Fibroblast of lung (primary cell): ENCODE measurements at regions not wholly inside any gene's neighbourhood (a gene's known extent, or its start where the extent isn't known, plus 50 kb on each side); places are given as distances from the start of the nearest gene placed in this dataset.

Experiments used
- DNase-seq, 2 donors: peaks; one replicate each; pipeline versions ENCODE4 v3.0.0 to v3.0.0-alpha.2; 2010; ENCODE audit warnings: low read depth in 2 of 2
- H2AFZ ChIP-seq: 2 replicates; pipeline ENCODE4 v1.5.1; 2012; ENCODE audit warnings: low read length, control low read depth, inconsistent platforms
- H3K27ac ChIP-seq: 2 replicates; pipeline ENCODE4 v1.5.1; 2011; ENCODE audit warnings: low read length, control low read depth; ENCODE audit not compliant: insufficient read depth
- H3K27me3 ChIP-seq: 2 replicates; pipeline ENCODE4 v1.5.1; 2011; ENCODE audit warnings: mild to moderate bottlenecking, low read length; ENCODE audit not compliant: control insufficient read depth, insufficient read depth
- H3K36me3 ChIP-seq: 2 replicates; pipeline ENCODE4 v1.5.1; 2011; ENCODE audit warnings: low read length; ENCODE audit not compliant: control insufficient read depth, insufficient read depth
- H3K4me1 ChIP-seq: 2 replicates; pipeline ENCODE4 v1.5.1; 2011; ENCODE audit warnings: low read length; ENCODE audit not compliant: control insufficient read depth, insufficient read depth; ENCODE audit errors: extremely low read depth
- H3K4me2 ChIP-seq: 2 replicates; pipeline ENCODE4 v1.5.1; 2011; ENCODE audit warnings: low read length, control low read depth; ENCODE audit not compliant: insufficient read depth; ENCODE audit errors: extremely low read depth
- H3K4me3 ChIP-seq, 4 experiments: fragments of 200-600 bp in 1 of 4; sonication (generic) in 1 of 4; replicated peaks in 1 of 4; 2 replicates each; pipeline ENCODE4 v1.5.1; 2011 to 2016; ENCODE audit warnings: low read length in 4 of 4, low read depth in 3 of 4, mild to moderate bottlenecking in 3 of 4, control low read depth in 2 of 4, inconsistent platforms in 1 of 4, mixed read lengths in 1 of 4; ENCODE audit not compliant: insufficient read depth in 1 of 4; ENCODE audit errors: control extremely low read depth in 1 of 4
- H3K79me2 ChIP-seq: 2 replicates; pipeline ENCODE4 v1.5.1; 2012; ENCODE audit warnings: mild to moderate bottlenecking, low read length, inconsistent platforms; ENCODE audit not compliant: control insufficient read depth, insufficient read depth
- H3K9ac ChIP-seq: 2 replicates; pipeline ENCODE4 v1.5.1; 2011; ENCODE audit warnings: mild to moderate bottlenecking, low read length, control low read depth; ENCODE audit not compliant: insufficient read depth
- H3K9me3 ChIP-seq: 2 replicates; pipeline ENCODE4 v1.5.1; 2012; ENCODE audit warnings: low read depth, low read length; ENCODE audit not compliant: control insufficient read depth, insufficient read depth
- H4K20me1 ChIP-seq: 2 replicates; pipeline ENCODE4 v1.5.1; 2011; ENCODE audit warnings: low read length; ENCODE audit not compliant: control insufficient read depth, insufficient read depth; ENCODE audit errors: extremely low read depth
- EZH2 ChIP-seq: IDR thresholded peaks from 2 replicates; pipeline ENCODE4 v1.5.1; 2012; ENCODE audit warnings: low read length, control low read depth, mild to moderate bottlenecking; ENCODE audit errors: missing control alignments
- TF ChIP-seq, protein P1 (sequence below), 2 donors: IDR thresholded peaks in 1 of 2; conservative IDR thresholded peaks in 1 of 2; 1 replicate in 1 of 2; 2 replicates in 1 of 2; pipeline ENCODE4 v1.5.1; 2011 to 2012; ENCODE audit warnings: low read length in 2 of 2, control low read depth in 1 of 2, inconsistent platforms in 1 of 2, low read depth in 1 of 2, mild to moderate bottlenecking in 1 of 2

GRCh38 chr6:121539439-121539838, 104.0 kb downstream of the GJA1 start:
- Histone ChIP-seq H4K20me1 (no peaks in the 10 kb centered on the region), H3K4me2 (no peak overlapping the region), H3K36me3 (no peaks in the 10 kb centered on the region), H3K4me3 (no peak overlapping the region), H2AFZ (no peak overlapping the region), H3K27ac (no peak overlapping the region), H3K4me1 (no peaks in the 10 kb centered on the region), H3K9ac (no peak overlapping the region), H3K79me2 (no peaks in the 10 kb centered on the region), H3K9me3 (no peaks in the 10 kb centered on the region), H3K27me3 (no peaks in the 10 kb centered on the region)
- no peak for DNase-seq
- TF ChIP-seq EZH2, result no peak
- TF ChIP-seq, protein P1, sequence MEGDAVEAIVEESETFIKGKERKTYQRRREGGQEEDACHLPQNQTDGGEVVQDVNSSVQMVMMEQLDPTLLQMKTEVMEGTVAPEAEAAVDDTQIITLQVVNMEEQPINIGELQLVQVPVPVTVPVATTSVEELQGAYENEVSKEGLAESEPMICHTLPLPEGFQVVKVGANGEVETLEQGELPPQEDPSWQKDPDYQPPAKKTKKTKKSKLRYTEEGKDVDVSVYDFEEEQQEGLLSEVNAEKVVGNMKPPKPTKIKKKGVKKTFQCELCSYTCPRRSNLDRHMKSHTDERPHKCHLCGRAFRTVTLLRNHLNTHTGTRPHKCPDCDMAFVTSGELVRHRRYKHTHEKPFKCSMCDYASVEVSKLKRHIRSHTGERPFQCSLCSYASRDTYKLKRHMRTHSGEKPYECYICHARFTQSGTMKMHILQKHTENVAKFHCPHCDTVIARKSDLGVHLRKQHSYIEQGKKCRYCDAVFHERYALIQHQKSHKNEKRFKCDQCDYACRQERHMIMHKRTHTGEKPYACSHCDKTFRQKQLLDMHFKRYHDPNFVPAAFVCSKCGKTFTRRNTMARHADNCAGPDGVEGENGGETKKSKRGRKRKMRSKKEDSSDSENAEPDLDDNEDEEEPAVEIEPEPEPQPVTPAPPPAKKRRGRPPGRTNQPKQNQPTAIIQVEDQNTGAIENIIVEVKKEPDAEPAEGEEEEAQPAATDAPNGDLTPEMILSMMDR (conservative IDR thresholded peaks at IDR 0.05 in 1 of 2, IDR thresholded peaks at IDR 0.05 in 1 of 2; ENCODE audit: low read depth in 1 of 2, low read length in 2 of 2), result no peak

- Histone ChIP-seq H3K36me3 (no peaks in the 10 kb centered on the region), H3K9me3 (no peaks in the 10 kb centered on the region), H3K9ac (no peak overlapping the region), H3K27me3 (no peaks in the 10 kb centered on the region), H3K4me2 (no peak overlapping the region), H2AFZ (no peak overlapping the region), H3K4me1 (no peaks in the 10 kb centered on the region), H3K4me3 (no peak overlapping the region), H3K79me2 (no peaks in the 10 kb centered on the region), H3K27ac (no peak overlapping the region), H4K20me1 (no peaks in the 10 kb centered on the region)
- TF ChIP-seq, protein P1 (conservative IDR thresholded peaks at IDR 0.05 in 1 of 2, IDR thresholded peaks at IDR 0.05 in 1 of 2; ENCODE audit: low read depth in 1 of 2, low read length in 2 of 2), result no peak
- TF ChIP-seq EZH2, result no peak
- DNase-seq, result no peak
Observed at GRCh38 chr6:121540210-121540609, 104.8 kb downstream of the GJA1 start.

- no peak overlapping the region for H3K4me3 ChIP-seq
- no peaks in the 10 kb centered on the region for H3K9me3 ChIP-seq
- no peak overlapping the region for H3K4me2 ChIP-seq
- H4K20me1 ChIP-seq, result no peaks in the 10 kb centered on the region
- no peaks in the 10 kb centered on the region for H3K79me2 ChIP-seq
- peak in 1 of 2 donors; percentile 67 for DNase-seq
- no peaks in the 10 kb centered on the region for H3K4me1 ChIP-seq
- no peak overlapping the region for H3K9ac ChIP-seq
- TF ChIP-seq EZH2, result no peak
- TF ChIP-seq, protein P1 (conservative IDR thresholded peaks at IDR 0.05 in 1 of 2, IDR thresholded peaks at IDR 0.05 in 1 of 2; ENCODE audit: low read depth in 1 of 2, low read length in 2 of 2), result no peak
- H3K36me3 ChIP-seq, result no peaks in the 10 kb centered on the region
- no peak overlapping the region for H2AFZ ChIP-seq
- no peaks in the 10 kb centered on the region for H3K27me3 ChIP-seq
- no peak overlapping the region for H3K27ac ChIP-seq
Observed at GRCh38 chr6:121544691-121545090, 109.2 kb downstream of the GJA1 start.
